GM06990 (cell line): ENCODE measurements at regions not wholly inside any gene's neighbourhood (a gene's known extent, or its start where the extent isn't known, plus 50 kb on each side); places are given as distances from the start of the nearest gene placed in this dataset.

Experiments used
- DNase-seq: peaks from one replicate; pipeline ENCODE4 v3.0.0-alpha.2; 2011; ENCODE audit not compliant: insufficient read length; ENCODE audit errors: extremely low read depth
- H3K27me3 ChIP-seq: replicated peaks from 2 replicates; pipeline ENCODE4 v1.6.0; 2011; ENCODE audit warnings: low read length; ENCODE audit not compliant: control insufficient read depth, insufficient read depth
- H3K36me3 ChIP-seq: 2 replicates; pipeline ENCODE4 v1.5.1; 2011; ENCODE audit warnings: low read length; ENCODE audit not compliant: control insufficient read depth, insufficient read depth
- H3K4me3 ChIP-seq: replicated peaks from 2 replicates; pipeline ENCODE4 v1.5.1; 2011; ENCODE audit warnings: low read depth, mild to moderate bottlenecking, control low read depth, low read length
- TF ChIP-seq, protein P1 (sequence below): IDR thresholded peaks from 2 replicates; pipeline ENCODE4 v1.5.1; 2011; ENCODE audit warnings: low read length, control low read depth, mild to moderate bottlenecking, inconsistent platforms; ENCODE audit not compliant: insufficient read depth, poor library complexity, severe bottlenecking

DNA sequence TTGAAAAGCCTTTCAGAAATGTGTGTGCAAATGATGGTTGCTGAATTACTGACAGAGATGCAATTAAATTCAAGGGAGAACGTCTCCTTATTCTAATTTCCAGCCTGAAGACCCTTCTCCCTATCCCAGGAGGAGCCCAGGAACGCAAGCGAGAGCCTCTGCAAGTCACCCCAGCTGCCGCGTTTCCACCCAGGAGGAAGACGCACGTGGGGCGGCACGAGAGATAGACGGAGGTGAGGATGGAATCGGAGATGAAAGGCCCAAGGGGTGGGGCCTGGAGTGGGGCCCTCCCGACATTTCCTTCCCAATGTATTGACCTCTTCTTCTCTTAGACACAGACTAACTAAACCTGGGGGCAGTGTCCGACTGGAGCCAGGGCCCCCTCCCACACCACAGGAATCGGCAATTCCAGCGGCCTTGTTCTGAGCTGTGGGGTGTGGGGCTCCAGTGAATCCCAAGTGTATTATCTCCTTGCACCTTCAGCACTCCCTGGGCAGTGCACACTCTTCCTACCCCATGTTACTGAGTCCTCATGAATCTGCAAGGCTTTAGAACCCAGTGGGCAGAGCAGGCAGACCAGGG, 322.5 kb downstream of the AJAP1 start:
- Histone ChIP-seq H3K4me3 (no peak overlapping the region), H3K36me3 (no peaks in the 10 kb centered on the region), H3K27me3 (no peaks in the 10 kb centered on the region)
- TF ChIP-seq, protein P1, sequence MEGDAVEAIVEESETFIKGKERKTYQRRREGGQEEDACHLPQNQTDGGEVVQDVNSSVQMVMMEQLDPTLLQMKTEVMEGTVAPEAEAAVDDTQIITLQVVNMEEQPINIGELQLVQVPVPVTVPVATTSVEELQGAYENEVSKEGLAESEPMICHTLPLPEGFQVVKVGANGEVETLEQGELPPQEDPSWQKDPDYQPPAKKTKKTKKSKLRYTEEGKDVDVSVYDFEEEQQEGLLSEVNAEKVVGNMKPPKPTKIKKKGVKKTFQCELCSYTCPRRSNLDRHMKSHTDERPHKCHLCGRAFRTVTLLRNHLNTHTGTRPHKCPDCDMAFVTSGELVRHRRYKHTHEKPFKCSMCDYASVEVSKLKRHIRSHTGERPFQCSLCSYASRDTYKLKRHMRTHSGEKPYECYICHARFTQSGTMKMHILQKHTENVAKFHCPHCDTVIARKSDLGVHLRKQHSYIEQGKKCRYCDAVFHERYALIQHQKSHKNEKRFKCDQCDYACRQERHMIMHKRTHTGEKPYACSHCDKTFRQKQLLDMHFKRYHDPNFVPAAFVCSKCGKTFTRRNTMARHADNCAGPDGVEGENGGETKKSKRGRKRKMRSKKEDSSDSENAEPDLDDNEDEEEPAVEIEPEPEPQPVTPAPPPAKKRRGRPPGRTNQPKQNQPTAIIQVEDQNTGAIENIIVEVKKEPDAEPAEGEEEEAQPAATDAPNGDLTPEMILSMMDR = no peak
- DNase-seq = no peak

DNA sequence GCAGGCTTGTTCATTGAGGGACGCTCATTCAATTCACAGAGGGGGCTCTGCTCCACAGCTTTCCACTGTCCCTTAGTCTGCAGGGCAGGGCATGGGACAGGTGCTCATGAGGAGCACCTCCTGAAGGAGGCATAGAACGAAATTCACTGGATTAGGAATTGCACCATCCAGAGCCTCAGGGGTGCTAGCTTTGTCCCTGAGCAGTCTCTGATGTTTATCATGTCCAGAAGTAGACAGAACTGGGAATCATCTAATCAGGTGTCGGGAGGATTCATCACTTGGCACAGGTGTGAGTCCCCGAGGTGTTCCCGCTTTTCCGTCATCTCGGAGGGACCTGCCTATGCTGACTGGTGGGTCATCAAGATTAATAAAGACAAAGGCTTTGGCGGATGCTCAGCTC, 321.4 kb downstream of the AJAP1 start:
- H3K36me3 ChIP-seq = no peaks in the 10 kb centered on the region
- H3K27me3 ChIP-seq = no peaks in the 10 kb centered on the region
- no peak for DNase-seq
- TF ChIP-seq, protein P1 = no peak
- no peak overlapping the region for H3K4me3 ChIP-seq

DNA sequence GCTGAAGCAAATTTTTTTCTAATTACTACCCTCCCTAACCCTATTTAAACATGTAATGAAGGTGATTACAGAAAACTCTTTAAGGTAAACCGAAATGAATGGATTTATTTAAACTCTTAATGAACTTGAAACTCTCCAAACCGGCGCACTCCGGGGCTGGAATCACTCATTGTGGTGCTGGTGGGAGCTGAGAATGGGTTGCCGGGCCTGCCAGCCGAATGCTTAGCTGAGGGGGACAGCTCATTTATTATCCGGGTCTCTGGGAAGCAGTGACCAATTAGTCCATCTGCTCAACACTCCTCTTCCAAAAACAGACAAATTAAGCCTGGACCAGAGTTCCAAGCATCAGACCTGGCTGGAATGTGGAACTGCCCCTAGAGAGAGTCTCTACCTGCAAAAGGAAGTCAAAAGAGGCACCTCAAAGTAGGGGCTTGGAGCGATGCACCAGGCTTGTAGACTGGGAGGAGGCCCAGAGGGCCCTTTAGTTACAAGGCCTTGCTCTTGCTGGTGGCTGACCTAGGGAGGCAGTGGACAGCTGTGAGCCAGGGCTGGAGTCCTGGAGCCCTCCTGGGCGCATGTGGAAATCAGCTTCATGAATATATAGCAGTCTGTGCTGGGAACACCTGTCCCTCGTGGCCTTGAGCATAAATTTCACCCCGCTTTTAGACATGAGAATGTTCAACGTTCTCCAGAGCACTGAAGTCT, 320.7 kb downstream of the AJAP1 start:
- no peak for DNase-seq

DNA sequence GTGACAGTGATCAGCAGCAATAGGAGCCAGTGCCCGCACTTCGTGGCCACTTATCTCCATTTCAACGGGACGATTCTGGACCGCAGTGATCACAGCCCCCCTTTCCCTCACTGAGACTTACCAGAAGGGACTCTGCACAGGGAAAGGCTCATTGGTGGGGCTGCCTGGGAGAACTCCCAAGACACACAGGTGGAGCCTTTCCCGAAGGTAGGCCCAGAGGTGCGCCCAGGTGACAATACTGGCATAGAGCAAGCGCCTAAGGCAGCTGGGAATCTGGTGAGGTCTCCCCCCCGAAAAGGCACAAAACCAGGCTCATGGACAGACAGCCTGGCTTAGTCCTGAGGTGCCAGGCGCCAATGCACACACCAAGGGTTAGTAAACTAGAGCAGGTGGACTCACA, 318.9 kb downstream of the AJAP1 start:
- TF ChIP-seq, protein P1 = no peak
- Histone ChIP-seq H3K27me3 (no peaks in the 10 kb centered on the region), H3K36me3 (no peaks in the 10 kb centered on the region), H3K4me3 (no peak overlapping the region)
- DNase-seq = no peak

More for the DNA sequence above, 320.7 kb downstream of the AJAP1 start:
- TF ChIP-seq, protein P1 = no peak
- no peaks in the 10 kb centered on the region for H3K36me3 ChIP-seq
- no peak overlapping the region for H3K4me3 ChIP-seq
- no peaks in the 10 kb centered on the region for H3K27me3 ChIP-seq

DNA sequence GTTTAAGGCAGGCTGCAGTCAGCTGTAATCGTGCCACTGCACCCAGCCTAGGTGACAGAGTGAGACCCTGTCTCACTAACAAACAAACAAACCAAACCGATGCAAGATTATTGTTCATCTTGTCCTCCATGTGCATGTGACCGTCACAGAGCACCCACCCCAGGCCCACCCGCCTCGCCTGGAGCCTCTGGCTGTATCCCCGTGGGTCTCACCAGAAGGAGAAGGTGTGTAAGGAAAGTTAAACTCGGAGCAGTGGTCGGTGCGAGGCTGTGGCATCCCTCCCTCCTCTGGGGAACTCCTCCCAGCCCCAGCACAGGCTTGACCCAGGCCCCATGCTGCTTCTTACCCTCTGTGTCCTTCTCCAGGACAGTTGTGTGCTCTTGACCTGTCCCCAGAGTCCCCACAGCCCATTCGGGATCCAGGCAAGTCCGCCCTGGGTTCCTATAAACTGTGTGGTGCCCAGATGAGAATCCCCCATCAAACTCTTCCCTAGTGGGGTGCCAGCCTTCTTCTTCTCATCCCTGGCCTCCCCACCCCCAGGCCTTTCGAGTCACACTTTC, 318.4 kb downstream of the AJAP1 start:
- DNase-seq = no peak
- Histone ChIP-seq H3K27me3 (no peaks in the 10 kb centered on the region), H3K4me3 (no peak overlapping the region), H3K36me3 (no peaks in the 10 kb centered on the region)
- TF ChIP-seq, protein P1 = no peak

DNA sequence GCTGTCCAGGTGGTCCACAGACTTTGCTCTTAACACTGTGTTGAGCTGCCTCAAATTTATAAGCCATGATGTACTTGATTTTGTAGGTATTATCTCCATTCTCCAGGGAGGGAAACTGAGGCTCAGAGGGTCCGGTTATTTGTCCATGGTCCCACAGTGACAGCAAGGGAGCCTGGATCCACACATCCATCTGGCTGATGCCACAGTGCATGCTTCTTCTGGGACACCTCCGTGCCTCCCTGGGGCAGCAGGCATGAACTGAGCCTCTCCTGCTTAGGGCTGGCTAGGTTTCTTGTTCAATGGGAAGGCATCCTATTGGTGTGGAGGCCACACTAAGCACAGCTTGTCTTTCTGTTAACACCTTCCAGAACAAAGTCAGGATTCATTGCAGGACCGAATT, 317.3 kb downstream of the AJAP1 start:
- Histone ChIP-seq H3K27me3 (no peaks in the 10 kb centered on the region), H3K36me3 (no peaks in the 10 kb centered on the region), H3K4me3 (no peak overlapping the region)
- no peak for DNase-seq
- TF ChIP-seq, protein P1 = no peak
